Stimulated activated CD8-positive, alpha-beta memory T cell treated with anti-CD3 and anti-CD28 coated beads, Interleukin-15, amount 100 ng/mL, for 48 hours (primary cell): ENCODE measurements at regions not wholly inside any gene's neighbourhood (a gene's known extent, or its start where the extent isn't known, plus 50 kb on each side); places are given as distances from the start of the nearest gene placed in this dataset.
"Not testable (repeated sequence)": the region's sequence is repeated elsewhere in the genome, so short reads cannot be mapped to it uniquely, and the experiment has no call there.

Experiments used
- DNase-seq, 2 donors: peaks; one replicate each; pipeline ENCODE4 v3.0.0-alpha.2; 2020; ENCODE audit warnings: low read depth in 2 of 2

DNA sequence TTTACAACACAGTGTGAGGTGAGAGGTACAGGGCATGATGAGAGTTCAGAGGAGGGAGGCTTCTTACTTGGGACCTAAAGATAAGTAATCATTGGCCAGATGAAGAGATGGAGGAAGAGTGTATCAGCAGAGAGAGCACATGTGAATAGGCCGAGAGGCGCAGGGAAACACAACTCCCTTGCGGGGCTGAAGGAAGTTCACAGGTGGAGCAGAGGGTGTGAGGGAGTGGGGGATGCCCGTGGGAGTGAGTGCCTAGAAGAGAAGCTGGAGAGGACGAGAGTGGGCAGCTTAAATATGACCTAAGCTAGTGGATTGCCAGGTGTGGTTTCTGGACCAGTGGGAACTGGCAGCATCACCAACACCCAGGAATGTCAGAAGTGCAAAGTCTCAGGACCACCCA, 98.2 kb upstream of the TBC1D5 start:
- no peak for DNase-seq

GRCh38 chr3:17840126-17840525, 97.7 kb upstream of the TBC1D5 start:
- DNase-seq = no peak

DNA sequence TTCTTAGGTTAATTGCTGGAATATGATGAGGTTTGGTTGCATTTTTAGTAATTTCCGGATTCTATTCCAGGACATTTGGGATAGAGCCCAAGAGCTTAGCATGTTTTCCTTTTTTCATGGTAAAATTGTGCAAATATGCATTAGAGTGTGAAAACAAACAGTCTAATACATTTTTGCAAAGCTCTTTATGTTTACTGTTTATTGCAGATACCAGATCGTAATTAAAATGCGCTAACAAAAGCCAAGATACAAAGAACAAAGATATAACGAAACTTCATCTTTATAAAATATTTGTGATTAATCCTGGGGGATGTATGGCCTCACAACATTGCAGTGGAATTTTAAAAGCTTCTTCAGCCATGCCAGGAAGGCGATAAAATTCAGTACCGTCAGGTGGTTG, 94.5 kb upstream of the TBC1D5 start:
- DNase-seq = no peak

DNA sequence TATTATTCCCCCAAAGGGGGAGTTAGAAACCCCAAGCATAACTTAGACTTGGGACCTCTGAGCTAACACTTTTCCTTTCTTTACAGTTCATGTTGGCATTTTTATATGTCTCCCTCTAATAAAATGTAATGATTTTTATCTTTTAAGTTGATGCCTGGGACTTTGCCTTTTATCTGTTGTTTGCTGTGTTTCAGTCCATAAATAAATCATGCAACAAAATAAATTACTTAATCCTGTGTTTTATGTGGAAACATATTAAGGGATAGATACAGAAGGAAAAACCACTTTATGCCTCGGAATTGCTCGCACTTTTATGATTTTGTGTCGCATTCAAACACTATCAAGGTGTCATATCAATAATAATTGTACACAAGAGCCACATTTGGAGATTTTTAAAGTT, 93.7 kb upstream of the TBC1D5 start:
- no peak for DNase-seq

- DNase-seq = no peak
Measured at GRCh38 chr3:17833786-17834559, 91.5 kb upstream of the TBC1D5 start.

DNA sequence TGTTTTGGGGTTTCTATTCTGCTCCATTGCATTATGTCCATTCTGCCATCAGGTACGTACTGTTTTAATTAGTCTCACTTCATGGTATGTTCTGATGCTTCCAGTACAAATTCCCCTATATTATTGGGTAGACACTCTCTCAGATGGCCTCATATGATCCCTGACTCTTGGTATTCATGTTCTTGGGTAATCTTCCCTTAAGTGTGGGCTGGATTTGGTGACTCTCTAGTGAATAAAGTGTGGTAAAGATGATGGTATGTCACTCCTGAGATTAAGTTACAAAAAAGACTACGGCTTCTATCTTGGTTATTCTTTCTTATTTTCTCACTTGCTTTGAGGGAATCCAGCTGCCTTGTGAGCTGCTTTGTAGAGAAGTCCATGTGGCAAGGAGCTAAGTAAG, 89.6 kb upstream of the TBC1D5 start:
- no peak for DNase-seq

DNA sequence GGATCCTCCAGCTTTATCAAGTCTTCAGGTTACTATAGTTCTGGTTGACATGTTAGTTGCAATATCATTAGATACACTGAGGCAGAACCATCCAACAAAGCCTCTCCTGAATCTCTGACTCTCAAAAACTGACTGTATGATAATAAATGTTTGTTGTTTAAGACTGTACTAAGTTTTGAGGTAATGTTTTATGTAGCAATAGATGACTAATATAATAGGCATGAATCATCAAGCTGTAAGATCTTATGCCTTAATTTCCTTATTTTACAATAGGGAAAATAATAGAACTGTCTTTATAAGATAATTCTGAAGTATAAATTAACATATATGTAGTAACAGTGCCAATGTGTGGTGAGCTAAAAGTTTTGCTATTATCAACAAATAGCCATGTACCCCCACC, 88.9 kb upstream of the TBC1D5 start:
- no peak for DNase-seq

DNA sequence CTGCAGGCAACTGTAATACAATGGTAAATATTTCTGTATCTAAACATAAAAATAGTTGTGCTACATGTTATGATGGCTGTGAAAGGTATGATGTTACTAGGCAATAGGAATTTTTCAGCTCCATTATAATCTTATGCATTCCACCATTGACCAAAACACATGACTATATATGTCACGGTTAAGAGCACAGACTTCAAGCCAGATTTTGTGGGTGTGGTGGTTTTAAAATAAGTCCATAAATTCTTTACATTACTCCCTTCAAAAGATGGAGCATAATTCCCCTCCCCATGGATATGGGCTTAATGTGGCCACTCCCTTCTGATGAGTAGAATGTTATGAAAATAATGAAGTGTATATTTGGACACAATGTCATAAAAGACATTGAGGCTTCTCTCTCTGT, 88.4 kb upstream of the TBC1D5 start:
- no peak for DNase-seq

DNA sequence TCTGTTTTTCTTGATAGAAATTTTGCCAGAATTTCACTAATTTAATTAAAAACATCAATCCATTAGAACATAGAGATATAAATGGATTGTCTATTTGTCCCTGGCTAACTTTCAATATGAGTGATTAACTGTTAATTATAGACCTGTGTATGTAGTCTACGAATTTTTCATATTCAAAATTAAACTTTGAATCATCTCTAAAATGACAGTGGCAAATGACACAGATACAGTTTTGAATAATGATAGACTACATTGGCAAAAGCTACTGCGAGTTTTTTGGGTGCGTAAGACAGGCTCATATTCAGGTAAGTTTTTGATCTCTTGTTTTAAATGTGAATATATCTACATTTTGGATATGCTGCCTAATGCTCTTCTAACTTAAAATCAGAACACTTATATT, 86.0 kb upstream of the TBC1D5 start:
- no peak for DNase-seq

DNA sequence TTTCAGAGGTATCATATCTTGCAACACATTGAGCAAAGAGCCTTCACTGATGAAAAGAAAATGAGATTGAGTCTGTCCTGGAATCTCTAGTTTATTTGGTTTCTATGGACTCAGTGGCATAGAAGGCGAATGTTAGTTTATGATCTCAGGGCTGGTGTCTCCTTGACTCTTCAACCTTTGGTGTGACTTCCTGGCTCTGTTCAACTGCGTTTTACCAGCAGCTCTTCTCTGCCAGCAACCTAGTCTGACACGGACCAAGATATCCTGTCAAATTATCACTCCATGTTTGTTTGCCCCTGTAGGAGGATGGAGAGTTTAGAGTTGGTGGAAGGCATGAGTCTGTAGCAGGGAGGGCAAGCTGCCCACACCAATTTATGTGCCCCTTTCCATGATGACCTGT, 82.9 kb upstream of the TBC1D5 start:
- no peak for DNase-seq

GRCh38 chr3:17823816-17824215, 81.4 kb upstream of the TBC1D5 start:
- DNase-seq = no peak

DNA sequence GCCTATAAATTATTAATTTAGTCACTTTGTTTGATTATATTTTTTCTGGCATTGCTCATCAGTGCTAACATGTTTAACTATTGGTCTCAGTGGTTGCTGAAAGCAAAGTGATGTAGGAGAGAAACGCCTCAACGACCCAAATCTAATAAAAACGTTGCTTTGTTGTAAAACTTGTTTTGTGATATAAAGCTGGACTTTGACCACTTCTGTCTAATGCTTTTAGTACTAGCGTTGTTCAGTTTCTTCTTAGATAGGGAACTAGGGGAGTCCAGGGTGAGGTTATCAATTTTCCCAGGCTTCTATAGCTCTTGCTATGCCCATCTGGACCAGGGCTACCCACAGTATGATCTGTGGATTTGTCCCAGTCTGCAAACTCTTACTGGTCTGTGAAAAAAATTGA, 80.6 kb upstream of the TBC1D5 start:
- DNase-seq = no peak

- no peak for DNase-seq
Measured at GRCh38 chr3:17820704-17821103, 78.3 kb upstream of the TBC1D5 start.

- DNase-seq = no peak
Measured at GRCh38 chr3:17820275-17820674, 77.8 kb upstream of the TBC1D5 start.

GRCh38 chr3:17817973-17818372, 75.5 kb upstream of the TBC1D5 start:
- not testable (repeated sequence) for DNase-seq

- DNase-seq = no peak
Measured at GRCh38 chr3:17817545-17817944, 75.1 kb upstream of the TBC1D5 start.

GRCh38 chr3:17816839-17817238, 74.4 kb upstream of the TBC1D5 start:
- not testable (repeated sequence) for DNase-seq

DNA sequence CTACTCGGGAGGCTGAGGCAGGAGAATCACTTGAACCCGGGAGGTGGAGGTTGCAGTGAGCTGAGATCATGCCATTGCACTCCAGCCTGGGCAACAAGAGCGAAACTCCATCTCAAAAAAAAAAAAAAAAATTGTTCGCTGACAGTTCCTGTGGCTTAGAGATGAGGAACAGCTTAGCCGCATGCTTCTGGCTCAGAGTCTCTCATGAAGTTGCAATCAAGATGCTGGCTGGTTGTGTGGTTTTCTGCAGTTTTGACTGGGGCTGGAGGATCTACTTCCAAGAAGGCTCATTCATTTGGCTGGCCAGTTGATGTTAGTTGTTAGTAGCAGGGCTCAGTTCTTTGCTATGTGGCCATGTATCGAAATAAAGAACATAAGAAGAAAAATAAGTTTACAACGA, 69.9 kb upstream of the TBC1D5 start:
- not testable (repeated sequence) for DNase-seq

DNA sequence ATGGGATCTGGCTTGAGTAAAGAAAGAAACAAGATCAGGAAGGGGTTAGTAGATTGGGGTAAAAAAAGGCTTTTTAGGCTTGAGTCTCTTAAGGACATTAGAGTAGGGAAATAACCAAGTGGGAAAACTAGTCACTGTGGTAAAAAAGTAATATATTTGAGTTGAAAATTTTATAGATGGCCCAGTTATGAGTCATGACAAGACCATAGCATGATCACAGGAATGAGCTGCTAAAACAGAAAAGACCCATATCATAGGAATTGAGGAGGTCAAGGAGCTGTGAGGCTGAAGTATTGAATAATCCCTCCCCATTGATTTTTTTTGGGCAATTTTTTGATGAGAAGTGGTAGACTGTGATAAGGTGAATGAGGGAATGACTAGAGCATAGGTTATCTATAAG, 69.2 kb upstream of the TBC1D5 start:
- no peak for DNase-seq

- no peak for DNase-seq
Measured at GRCh38 chr3:17810759-17811158, 68.3 kb upstream of the TBC1D5 start.

GRCh38 chr3:17808994-17809393, 66.6 kb upstream of the TBC1D5 start:
- DNase-seq = no peak

- DNase-seq = no peak
Measured at GRCh38 chr3:17806876-17807275, 64.4 kb upstream of the TBC1D5 start.

- DNase-seq = no peak
Measured at GRCh38 chr3:17806201-17806600, 63.8 kb upstream of the TBC1D5 start.

DNA sequence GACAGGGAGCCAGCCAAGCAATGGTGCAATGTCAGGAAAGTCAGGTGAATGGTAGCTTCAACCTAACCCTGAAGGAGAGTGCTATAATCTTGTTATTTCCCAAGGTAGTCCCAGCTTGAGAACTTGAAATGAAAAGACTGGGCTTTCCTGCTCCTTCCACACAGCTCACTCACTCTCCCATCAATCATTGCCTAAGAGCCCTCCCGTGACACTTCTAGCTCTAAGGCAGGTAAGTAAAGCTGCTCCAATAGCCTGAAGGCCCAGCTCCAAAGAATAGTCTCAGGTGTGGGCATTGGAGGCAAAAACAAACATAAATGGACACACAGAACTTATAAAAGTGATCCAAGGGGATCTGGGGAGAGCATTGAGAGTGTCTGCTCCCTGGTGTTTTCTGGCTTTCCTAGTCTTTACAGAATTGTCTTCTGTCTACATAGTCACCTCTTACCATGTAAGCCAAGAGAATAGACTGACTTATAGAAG, 63.1 kb upstream of the TBC1D5 start:
- no peak for DNase-seq
